ENCODE measurements at regions not wholly inside any gene's neighbourhood (a gene's known extent, or its start where the extent isn't known, plus 50 kb on each side); places are given as distances from the start of the nearest gene placed in this dataset.

DNA sequence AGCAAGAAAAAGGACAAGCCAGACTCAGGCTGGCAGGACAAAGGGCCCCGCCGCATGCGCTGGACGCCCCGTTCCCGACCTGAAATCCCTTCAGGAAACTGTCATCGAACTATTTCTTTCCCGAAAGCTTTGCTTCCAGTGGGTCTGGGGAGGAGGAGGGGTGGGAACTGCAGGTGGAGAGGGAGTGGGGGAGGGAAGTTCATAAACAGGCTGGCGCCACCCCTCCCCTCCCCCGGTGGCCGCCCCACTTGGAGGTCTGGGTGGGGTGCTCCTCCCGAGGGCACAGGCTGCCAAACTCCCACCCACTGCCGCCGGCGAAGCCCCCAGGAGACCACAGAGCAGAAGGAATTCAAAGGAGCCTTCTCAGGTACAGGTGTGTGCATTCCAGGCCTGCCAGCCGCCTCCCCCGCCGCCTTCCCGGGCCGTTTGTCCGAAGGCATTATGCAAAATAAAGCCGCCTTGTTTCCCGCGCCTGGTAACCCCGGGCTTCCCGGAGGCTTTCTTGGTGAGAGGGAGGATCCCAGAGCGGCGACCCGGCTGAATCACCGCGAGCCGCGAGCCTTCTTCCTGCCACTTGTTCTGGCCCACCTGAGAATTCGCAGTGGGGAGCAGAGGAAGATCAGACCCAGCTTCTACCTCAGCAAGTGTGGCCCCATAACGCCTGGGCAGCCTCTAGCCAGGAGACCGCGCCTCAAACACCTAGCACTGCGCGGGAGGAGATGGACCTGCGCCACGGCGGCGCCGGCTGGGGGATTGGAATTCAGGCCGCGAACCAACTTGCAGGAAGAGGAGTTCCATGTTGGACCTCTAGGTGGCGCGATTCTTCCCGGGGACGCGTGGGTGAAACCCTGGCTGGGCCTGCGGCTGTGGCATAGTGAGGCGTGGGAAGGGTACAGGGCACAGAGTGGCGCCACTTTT, 101.9 kb downstream of the FOXI3 start:
- Histone ChIP-seq H3K4me1 (peaks cover 0 to 7% (median 3%) of the 10 kb centered on the region in 4 donors), H3K9me3 (no peaks in the 10 kb centered on the region), H3K36me3 (no peaks in the 10 kb centered on the region), H3K27ac (no peak overlapping the region), H3K27me3 (peaks cover 0 to 41% of the 10 kb centered on the region in 2 donors), H3K4me3 (no peak overlapping the region)
- intact Hi-C loops (cut with DNase I; ENCODE audit: low total_unique reads) = no loop called here
- peak in 1 of 2 donors; percentile 23 for DNase-seq
- TF ChIP-seq, protein P1, sequence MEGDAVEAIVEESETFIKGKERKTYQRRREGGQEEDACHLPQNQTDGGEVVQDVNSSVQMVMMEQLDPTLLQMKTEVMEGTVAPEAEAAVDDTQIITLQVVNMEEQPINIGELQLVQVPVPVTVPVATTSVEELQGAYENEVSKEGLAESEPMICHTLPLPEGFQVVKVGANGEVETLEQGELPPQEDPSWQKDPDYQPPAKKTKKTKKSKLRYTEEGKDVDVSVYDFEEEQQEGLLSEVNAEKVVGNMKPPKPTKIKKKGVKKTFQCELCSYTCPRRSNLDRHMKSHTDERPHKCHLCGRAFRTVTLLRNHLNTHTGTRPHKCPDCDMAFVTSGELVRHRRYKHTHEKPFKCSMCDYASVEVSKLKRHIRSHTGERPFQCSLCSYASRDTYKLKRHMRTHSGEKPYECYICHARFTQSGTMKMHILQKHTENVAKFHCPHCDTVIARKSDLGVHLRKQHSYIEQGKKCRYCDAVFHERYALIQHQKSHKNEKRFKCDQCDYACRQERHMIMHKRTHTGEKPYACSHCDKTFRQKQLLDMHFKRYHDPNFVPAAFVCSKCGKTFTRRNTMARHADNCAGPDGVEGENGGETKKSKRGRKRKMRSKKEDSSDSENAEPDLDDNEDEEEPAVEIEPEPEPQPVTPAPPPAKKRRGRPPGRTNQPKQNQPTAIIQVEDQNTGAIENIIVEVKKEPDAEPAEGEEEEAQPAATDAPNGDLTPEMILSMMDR (IDR thresholded peaks at IDR 0.05) = peak; percentile 18 to 34

DNA sequence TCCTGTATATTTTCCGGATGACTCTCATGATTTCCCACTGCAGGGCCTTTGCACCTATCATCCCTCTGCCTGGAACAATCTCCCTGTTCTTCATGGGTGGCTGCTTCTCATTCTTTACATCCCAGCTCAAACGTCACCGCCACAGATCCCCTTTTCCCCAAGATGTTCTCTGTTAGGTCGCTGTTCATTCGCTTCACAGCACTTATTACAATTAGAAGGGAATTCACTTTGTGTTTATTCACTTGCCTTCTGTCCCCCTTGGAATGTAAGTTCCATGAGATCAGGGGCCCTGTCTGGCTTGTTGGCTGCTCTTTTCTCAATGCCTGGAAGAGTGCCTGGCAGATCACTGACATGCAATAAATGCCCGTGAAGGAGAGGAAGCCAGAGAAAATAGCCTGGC, 106.7 kb downstream of the FOXI3 start:
- no peak overlapping the region for H3K4me3 ChIP-seq
- peaks cover 0 to 34% of the 10 kb centered on the region in 2 donors for H3K27me3 ChIP-seq
- H3K27ac ChIP-seq = no peak overlapping the region
- intact Hi-C loops (cut with DNase I; ENCODE audit: low total_unique reads) = no loop called here
- H3K9me3 ChIP-seq = no peaks in the 10 kb centered on the region
- no peaks in the 10 kb centered on the region for H3K36me3 ChIP-seq
- TF ChIP-seq, protein P1 (IDR thresholded peaks at IDR 0.05) = no peak
- no peak for DNase-seq
- H3K4me1 ChIP-seq = peaks cover 0 to 6% (median 3%) of the 10 kb centered on the region in 4 donors

DNA sequence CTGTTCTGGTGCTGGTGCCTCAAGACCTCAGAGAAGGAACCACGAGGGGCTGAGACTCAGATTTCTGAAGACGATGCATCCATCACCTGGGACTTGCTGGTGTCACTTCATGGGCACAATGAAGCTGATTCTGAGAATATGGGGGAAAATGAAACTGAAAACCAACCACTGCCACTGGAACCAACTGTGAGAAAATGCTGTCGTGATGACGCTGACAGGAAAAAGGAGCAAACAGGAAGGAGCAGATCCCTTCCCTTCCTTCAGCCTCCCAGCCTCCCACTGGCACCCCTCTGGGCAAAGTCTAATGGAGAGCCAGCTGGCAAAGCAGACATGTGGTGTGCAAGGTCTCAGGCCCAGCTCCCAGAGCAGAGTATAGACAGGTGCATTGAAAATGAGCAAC, 109.7 kb downstream of the FOXI3 start:
- Histone ChIP-seq H3K27me3 (peaks cover 0 to 6% of the 10 kb centered on the region in 2 donors), H3K36me3 (no peaks in the 10 kb centered on the region), H3K9me3 (peaks cover 0 to 4% (median 0%) of the 10 kb centered on the region in 3 donors), H3K4me1 (no peaks in the 10 kb centered on the region), H3K4me3 (no peak overlapping the region), H3K27ac (no peak overlapping the region)
- TF ChIP-seq, protein P1 (IDR thresholded peaks at IDR 0.05) = no peak
- intact Hi-C loops (cut with DNase I; ENCODE audit: low total_unique reads) = no loop called here
- DNase-seq = no peak

DNA sequence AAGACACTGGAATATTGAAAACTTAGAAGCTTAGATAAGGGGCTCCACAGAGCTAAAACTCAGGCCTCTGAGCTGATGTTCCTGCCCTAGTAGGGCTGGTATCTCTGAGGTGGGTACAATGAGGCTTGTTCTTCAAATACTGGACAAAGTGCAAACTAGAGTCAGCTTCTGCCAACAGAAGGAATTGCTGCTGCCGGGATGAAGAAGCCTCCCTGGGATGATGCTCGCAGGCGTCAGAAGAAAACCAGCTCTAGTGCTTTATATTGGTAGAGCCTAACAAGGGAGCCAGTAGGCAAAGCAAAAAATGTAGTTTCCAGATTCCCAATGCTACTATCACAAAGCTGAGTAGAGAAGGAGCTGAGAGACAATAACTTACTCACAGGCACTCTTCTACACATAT, 118.1 kb downstream of the FOXI3 start:
- peaks cover 0 to 6% of the 10 kb centered on the region in 2 donors for H3K27me3 ChIP-seq
- TF ChIP-seq, protein P1 (IDR thresholded peaks at IDR 0.05) = no peak
- intact Hi-C loops (cut with DNase I; ENCODE audit: low total_unique reads) = no loop called here

DNA sequence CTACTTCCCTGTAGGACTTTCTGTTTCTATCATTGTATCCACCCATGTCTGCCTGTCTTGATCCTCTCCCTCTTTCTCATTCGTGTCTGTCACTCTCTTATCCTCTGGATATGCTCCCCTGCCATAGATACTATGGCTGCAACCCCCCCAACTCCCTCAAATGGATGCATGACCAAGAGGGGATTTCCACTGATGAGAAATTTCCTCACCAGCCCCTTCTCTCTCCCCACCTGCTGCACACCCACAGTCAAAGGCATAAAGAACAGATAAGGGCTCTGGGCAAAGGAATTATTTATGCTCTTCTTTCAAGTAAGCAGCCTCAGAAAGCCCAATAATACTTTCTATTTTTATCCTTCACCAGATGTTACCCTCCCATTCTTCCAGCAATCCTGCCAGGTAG, 121.3 kb downstream of the FOXI3 start:
- peaks cover 0 to 6% of the 10 kb centered on the region in 2 donors for H3K27me3 ChIP-seq
- H3K4me1 ChIP-seq = no peaks in the 10 kb centered on the region
- no peaks in the 10 kb centered on the region for H3K36me3 ChIP-seq
- intact Hi-C loops (cut with DNase I; ENCODE audit: low total_unique reads) = no loop called here
- TF ChIP-seq, protein P1 (IDR thresholded peaks at IDR 0.05) = no peak
- DNase-seq = no peak
- H3K4me3 ChIP-seq = no peak overlapping the region
- H3K27ac ChIP-seq = no peak overlapping the region
- no peaks in the 10 kb centered on the region for H3K9me3 ChIP-seq

More for the DNA sequence above, 118.1 kb downstream of the FOXI3 start:
- Histone ChIP-seq H3K4me3 (no peak overlapping the region), H3K27ac (no peak overlapping the region), H3K36me3 (no peaks in the 10 kb centered on the region), H3K4me1 (no peaks in the 10 kb centered on the region), H3K9me3 (no peaks in the 10 kb centered on the region)
- DNase-seq = no peak

Data from tibial artery (tissue), 4 donors.